SIG-M5 (cell line): ENCODE measurements at regions not wholly inside any gene's neighbourhood (a gene's known extent, or its start where the extent isn't known, plus 50 kb on each side); places are given as distances from the start of the nearest gene placed in this dataset.
"Not testable (repeated sequence)": the region's sequence is repeated elsewhere in the genome, so short reads cannot be mapped to it uniquely, and the experiment has no call there.

Experiments
- DNase-seq: peaks from one replicate; lab custom pipeline; 2025; lab: John Stamatoyannopoulos, UW

DNA sequence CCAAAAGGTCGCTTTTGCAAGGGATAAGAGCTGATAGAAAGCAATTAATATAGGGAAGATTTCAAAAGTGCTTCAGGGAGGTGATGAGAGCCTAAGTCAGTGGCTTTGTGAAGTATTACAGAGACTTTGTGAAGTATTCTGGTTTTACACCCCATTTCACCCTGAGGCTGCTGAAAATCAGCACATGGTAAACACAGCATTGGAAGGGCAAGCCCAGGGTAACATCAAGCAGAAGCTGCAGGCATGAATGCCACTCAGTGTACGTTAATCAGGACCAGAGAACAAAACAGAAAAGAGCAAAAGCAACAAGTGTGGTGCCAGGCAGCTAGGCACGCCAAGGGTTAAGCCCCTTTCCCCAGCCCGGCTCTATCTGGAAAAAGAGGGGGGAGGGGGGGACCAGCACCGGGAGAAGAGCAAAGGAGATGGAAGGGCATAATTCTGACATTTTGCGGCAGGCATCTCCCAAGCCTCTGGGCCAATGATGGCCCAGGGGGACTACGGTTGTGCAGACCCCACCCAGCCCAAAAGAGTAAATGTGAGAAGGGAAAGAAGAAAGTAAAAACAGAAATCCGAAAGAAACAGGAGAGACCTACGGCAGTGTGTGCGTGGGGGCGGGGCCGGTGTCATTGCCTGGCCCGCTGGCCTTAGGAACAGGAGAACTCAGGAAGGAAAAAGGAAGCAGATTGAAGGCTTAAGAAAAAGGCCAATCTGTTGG, 58.9 kb downstream of the DHRS2 start:
- DNase-seq: no peak

DNA sequence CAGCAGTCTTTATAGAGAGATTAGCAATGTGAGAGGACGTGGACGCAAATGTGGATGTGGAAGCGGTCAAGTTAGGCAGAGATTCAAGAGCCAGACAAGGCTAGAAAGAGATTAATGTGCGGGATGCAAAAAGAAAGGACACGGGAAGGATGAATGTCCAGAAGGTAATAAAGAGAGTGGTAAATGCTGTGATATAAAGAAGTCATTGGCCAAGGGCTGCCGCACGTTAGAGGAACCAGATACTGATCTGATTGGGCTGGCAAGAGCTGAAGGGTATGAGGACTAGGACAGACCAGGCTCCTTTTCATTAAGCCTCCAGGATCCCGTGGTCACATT, 59.5 kb downstream of the DHRS2 start:
- DNase-seq: no peak

DNA sequence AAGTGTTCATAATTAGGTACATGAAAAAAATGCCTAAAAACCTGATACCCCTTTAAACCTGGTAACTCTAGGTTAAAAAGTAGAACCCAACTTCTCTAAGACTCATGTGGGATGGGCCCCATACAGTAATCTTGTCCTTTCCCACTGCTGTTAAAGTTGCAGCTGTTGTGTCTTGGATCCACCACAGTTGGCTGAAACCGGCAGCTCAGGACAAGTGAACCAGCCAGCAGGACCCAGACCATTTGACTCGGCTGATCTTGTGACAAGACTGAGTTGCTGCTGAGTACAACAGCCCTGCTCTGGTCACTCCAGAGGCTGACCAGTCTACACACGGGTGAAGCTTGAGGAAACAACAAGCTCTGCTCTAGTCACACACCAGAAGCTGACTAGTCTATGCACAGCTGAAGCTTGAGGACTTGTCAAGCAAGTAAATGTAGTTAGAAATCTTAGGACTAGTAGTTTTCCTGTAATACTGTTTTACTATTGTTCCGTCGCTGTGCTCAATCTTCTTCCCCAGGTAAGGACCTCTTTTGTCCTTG, 60.6 kb downstream of the DHRS2 start:
- DNase-seq: no peak

DNA sequence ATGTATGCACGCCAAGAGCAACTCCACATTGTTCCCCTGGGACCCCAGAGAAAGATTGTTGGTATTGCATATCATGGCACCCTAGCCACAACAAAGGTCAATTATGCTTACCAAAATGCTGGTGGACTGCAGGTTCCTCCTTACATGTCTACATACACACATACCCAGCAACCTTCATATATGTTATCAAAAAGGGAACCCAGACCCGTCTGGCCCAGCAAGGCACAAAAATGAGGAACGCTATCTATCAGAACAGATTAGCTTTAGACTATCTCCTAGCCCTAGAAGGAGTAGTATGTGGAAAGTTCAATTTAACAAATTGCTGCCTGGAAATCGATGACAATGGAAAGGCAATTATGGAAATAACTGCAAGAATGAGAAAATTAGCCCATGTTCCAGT, 61.5 kb downstream of the DHRS2 start:
- no peak for DNase-seq

DNA sequence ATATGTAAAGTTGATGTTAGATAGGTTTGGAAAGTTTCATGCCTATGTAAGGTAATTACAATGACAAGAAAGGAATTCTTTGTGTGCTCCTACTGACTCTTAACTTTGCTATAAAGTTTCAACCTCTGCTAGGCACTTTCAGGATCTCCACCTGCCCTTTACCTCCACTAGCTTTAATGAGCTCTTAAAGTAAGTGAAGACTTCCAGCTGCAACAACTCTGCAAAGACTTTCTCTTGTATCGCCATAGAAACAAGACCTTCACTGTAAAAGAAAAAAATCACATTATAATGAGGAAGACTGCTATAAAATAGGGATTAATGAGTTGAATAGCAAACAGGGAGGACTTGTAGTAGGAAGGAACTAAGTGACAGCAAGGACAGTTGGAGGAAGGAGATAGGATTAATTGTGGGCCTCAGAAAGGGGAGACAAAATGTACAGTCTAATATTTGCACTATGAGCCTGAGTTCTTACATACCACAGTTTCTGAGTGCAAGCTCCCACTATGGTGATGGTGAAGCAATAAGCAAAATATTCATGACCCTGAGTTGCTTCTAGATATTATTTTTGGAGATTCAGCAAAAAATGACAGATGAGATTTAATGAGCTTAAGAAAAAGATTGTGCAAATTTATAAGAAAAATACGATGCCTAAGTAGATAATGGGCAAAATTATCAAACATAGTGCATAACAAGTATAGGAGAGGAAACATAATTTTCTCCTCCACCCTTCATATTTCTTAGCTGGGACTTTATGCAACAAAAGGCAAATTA, 66.7 kb downstream of the DHRS2 start:
- DNase-seq: no peak

DNA sequence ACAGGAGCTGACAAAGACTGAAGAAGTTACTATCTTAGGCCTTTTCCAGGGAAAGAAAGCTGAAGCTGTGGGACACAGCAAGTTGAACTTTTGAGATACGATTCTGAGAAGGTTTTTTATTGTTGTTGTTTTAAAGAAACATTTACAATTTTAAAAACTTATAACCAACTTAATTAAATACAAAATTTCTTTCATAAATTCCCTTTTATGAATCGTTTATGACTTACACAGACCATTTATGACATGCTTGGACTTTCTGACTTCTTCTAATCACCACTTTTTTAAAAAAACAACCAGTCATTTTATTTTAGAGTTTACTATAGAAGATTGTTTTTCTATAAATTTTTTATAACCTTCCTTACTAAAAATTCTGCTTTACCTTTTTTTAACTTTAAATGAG, 68.7 kb downstream of the DHRS2 start:
- no peak for DNase-seq

DNA sequence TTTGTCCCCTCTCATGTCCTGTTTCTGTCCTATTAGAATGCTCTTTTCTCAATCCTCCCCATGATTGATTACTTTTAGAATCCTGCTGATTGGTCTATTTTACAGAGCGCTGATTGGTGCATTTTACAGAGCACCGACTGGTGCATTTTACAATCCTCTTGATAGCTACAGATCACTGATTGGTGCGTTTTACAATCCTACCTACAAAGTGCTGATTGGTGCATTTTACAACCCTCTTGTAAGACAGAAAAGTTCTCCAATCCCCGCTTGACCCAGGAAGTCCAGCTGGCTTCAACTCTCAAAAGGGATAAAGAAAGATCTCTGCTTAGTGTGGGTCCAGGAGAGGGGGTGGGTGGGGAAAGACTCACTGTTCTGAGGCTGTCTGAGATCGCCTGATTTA, 71.3 kb downstream of the DHRS2 start:
- DNase-seq: no peak

DNA sequence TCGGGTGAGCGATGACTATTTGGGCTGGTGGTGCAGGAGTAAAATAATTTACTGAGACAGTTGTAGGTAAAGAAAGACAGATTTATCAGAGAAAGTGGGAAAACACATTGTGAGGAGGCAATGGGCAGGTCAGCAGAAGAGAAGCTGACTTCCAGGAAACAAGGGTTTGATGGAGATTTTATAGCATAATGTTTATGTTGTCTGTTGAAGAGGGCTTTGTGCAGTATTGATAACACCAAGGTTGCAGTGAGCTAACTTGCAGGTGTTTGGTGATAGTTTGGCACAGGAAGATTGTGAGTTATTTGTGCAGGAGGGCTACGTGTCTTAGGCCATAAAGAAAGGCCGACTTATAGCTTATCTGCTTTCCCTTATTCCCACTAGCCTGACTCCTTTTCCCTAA, 72.2 kb downstream of the DHRS2 start:
- no peak for DNase-seq

DNA sequence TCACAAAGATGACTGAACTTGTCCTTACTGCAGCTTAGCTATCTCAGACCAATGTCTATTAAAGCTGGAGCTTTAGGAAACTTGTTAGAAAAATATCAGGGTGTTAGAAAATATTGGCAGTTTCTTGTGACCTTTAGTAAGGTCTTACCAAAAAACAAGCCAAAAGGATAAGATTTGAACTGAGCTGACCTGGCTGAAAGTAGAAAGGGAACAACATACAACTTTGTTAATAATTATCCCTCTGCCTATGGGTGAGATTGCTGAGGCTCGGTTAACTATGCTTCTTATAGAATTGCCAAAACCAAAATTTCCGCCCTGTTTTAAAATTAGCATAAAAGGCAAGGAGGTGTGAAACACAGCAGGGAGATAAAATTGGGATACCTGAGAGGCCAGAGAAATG, 73.8 kb downstream of the DHRS2 start:
- DNase-seq: no peak

DNA sequence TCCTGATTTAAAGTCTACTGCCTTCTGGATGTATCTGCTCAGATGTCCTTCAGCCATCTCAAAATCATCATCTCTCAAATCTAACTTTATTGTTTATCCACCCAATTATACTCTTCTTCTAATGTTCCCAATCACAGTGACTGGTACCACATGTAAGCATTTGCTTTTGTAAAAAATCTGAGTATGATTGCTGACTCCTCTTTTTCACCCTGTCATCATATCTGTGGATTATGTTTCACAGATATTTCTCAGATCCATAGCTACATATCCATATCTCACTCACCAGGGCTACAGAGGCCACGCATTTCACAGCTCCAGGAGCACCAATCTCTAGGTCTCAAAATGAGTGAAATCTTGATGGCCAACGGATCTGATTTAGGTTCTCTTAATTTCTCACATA, 76.1 kb downstream of the DHRS2 start:
- no peak for DNase-seq

DNA sequence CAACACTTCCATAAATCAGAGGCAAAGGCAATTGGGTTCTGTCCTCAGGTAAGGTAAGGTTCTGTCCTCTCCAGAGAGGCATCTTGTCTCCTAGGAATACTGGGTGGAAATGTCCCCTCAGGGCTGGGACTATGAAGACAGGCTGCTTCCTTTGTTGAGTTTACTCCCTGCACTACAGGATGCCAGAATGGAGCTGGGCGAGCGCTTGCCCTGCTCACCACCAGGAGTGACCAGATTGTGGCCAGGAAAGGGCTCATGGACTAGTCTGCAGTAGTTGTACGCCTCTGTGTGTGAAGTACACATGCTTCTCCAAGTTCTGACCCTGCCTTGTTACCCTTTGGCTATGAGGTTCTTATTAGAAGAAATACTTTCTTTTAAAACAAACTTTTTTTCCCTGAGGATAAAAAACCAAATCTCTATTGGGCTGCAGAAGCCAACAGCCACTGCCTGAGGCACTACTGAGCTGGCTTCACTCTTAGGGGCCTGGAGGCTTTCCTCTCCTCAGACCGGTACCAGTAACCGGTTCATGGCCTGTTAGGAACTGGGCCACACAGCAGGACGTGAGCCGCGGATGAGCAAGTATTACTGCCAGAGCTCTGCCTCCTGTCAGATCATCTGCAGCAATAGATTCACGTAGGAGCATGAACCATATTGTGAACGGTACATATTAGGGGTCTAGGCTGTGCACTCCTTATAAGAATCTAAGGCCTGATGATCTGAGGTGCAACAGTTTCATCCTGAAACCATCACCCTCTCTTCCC, 83.2 kb downstream of the DHRS2 start:
- DNase-seq: no peak

DNA sequence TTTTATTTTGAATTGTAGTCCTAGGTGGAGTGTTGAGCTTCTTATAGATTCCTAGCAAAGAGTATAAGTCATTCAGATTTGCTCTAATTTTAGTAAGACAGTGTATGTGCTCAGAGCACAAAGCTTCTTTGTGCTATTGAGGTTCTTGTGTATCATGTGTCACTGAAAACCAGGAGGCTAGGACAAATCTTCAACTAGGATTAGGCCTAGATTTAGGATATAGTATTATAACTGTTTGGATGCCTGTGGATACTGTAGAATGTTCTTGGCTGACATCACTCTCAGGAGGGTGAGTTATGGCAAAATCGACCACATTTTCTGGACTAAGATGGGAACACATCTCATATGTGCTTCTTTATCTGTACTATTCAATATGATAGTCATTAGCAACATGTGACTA, 86.5 kb downstream of the DHRS2 start:
- no peak for DNase-seq

DNA sequence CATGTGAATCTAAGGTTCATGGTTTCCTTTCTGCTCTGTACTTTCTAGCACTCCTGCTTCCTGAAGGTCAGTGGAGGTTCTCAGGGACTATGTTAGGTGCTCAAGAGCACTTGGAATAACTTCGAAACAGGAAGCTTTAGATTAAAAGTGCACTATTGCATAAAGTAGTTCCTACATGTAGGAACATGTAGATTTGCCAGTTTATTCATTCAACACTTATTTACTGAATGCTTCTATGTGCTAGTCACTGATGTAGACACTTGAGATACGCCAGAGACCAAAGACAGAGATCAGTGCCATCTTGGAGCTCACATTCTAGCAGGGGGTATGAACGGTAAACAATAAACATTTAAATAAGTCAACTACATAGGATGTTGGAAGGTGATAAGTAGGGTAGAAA, 87.7 kb downstream of the DHRS2 start:
- DNase-seq: no peak

DNA sequence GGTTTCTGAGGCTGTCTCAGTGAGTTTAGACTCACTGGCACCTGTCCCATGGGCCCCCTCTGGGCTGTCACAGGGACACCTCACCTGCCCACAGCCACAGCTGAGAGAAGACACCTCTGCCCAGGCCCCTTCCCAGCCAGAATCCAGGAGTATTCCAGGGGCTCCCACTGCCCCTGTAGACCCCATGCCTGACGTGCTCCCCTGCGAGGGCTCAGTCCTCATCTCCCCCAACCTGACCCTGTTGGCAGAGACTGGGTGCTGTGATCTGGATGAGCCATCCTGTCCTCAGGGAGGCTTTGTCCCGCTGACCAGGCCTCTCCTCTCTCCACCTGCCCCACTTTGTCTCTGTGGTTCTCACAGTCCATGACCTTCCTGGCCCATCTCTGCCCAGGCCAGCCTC, 89.4 kb downstream of the DHRS2 start:
- DNase-seq: no peak

DNA sequence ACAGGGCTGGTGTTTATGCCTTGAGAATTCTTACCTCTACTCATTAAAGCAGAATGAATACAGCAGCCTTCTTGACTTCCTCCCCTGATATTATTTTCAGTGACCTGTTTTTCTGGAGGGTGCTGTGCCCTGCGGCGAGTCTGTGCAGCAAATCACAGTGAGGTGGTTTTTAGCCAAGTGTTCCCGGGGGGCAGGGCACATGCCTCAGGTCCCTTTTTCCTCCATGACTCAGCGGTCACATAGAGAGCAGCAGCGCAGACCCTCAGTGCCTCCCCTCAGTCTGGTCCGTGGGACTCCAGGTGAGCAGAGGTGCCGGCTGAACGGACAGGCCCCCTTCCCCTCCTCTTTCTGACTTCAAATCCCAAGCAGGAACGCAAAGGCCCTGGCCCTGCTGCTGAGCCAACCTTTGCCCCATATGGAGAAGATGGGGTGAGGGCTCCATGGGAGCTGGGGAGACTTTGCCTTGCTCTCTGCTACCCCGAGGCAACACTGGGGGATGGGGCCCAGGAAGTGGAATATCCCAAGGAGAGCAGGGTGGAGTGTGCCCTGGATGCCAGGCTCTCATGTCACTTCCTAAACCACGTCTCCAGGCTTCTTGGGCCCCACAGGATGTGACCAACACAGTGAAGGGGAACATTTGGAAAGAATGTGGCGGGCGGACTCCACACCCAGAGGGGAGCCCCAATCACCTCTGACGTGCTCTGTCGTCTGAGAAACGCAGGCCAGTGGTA, 90.0 kb downstream of the DHRS2 start:
- no peak for DNase-seq

DNA sequence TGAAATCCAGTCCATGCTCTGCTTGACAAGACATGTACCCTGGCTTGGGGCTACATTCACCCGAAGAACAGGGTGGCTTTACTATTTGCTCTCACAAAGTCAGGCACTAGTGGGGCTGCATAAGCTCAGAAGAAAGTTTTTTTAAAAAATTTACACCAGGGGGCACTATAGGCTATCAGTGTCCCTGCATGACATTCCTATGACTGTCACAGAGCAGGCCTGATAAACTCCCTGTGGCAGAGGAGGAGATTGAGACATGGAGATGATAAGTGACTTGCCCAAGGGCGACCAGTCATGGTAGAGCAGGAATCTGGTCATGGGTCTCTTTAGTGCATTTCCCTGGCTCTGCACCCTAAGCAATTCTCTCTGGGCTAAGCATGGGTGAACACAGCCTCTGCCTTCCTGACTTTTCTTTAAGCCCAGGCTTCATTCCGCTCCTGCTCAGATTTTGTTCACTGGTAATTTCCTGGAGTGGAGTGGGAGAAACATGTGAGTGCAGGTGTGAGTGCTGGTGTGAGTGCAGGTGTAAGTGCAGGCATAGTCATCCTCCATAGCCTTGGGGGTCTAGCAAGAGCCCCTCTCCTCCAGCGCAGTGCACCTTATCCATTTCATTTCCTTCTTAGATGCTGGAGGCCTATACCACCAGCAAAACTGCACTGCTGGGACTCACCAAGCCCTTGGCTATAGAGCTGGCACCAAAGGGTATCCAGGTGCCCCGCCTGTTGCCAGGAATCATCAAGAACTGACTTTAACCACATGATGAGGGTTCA, 91.6 kb downstream of the DHRS2 start:
- no peak for DNase-seq

DNA sequence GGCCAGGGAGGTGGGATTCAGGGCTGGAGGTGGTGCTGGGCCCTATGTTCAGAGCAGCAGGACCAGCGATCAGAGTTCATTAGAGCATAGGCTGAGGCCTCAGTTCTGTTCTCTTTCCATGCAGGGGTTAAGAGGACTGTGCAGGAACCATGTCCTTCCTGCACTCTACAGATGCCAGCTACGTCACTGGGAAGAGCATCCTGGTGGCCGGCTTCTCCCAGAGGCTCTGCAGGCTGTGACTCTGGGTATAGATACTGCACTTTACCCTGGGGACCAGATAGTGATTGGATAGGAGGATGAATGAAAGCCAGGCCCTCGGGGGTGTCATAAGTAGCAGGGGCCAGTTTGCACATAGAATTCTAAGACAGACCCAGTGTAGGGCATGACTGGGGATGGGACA, 92.6 kb downstream of the DHRS2 start:
- no peak for DNase-seq

DNA sequence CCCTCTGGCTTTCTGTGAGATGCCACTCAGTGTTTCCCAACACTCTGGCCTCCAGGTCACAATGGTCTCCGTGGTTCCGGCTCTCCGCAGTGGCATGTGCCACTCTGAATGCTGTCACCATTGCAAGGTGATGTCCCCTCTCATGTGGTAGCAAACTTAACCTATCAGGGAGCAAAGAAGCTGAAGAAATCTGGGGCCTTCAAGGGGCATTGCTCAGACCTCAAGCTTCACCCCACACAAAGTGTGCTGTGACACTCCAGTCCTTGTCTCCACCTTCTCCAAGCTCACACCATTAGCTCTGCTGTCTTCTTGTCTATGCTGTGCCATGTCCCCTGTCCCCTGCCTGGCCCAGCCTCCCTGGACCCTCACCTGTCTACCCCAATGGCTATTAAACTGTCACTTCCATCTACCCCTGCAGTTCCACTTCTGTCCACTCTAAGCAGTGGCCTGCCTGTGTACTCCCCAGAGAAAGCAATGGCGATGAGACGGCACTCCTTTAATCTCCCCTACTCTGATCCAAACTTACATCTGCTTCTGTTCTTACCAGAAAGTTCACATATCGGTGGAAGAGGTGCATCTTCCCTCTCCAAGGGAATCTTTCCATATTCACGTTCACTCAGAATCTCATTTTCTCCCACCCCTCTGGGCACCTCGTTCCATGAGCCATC, 93.7 kb downstream of the DHRS2 start:
- no peak for DNase-seq

DNA sequence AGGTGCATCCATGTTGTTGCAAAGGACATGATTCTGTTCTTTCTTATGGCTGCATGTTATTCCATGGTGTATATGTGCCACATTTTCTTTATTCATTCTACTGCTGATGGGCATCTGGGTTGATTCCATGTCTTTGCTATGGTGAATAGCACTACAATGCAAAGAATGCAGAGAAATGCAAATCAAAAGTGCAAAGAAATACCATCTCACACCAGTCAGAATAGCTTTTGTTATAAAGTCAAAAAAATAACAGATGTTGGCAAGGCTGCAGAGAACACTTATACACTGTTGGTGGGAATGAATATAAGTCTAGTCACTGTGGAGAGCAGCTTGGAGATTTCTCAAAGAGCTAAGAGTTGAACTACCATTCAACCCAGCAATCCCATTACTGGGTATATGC, 99.2 kb downstream of the DHRS2 start:
- no peak for DNase-seq

DNA sequence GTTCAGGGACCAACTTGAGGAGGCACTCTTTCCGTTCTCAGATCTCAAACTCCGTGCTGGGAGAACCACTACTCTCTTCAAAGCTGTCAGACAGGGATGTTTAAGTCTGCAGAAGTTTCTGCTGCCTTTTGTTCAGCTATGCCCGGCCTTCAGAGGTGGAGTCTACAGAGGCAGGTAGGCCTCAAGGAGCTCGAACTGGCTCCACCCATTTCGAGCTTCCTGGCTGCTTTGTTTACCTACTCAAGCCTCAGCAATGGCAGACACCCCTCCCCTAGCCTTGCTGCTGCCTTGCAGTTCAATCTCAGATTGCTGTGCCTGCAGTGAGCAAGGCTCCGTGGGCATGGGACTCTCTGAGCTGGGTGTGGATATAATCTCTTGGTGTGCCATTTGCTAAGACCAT, 108.2 kb downstream of the DHRS2 start:
- DNase-seq: not testable (repeated sequence)

DNA sequence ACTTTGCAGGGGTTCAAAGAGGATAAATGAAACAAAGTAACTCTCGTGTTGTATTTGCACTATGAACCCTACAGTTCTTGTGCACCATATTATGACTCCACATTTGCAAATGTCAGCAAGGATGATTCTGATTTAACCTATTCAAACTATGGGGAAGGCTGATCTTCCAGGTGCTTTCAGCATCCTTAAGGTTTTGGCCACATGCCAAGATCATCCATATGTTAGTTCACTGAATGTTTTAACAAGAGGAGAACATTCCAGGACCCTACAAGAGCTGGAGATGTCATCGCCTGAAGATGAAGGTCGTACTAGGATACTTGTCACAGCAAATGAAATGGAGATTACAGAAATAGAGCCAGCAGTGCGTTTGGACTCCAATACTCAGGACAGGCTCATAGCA, 114.2 kb downstream of the DHRS2 start:
- no peak for DNase-seq
